GM23338 (cell line): ENCODE measurements at regions not wholly inside any gene's neighbourhood (a gene's known extent, or its start where the extent isn't known, plus 50 kb on each side); places are given as distances from the start of the nearest gene placed in this dataset.

Source experiments
- EZH2 ChIP-seq: fragments of 200-600 bp; sonication (generic); IDR thresholded peaks from one replicate; pipeline ENCODE4 v1.8.0; 2017; ENCODE audit warnings: antibody characterized with exemption, mild to moderate bottlenecking, low read depth; ENCODE audit not compliant: unreplicated experiment
- EZH2phosphoT487 ChIP-seq: fragments of 200-600 bp; sonication (generic); IDR thresholded peaks from one replicate; pipeline ENCODE4 v1.8.1; 2018; ENCODE audit warnings: antibody characterized with exemption; ENCODE audit not compliant: unreplicated experiment
- JUNB ChIP-seq: IDR thresholded peaks from one replicate; pipeline ENCODE4 v1.6.1; 2016; ENCODE audit warnings: antibody characterized with exemption; ENCODE audit not compliant: unreplicated experiment
- POLR2AphosphoS5 ChIP-seq: IDR thresholded peaks from 2 replicates; pipeline ENCODE4 v1.6.1; 2016; ENCODE audit warnings: antibody characterized with exemption, low read depth
- TF ChIP-seq, protein P1 (sequence below), 2 experiments: fragments of 200-600 bp in 1 of 2; sonication (generic) in 1 of 2; conservative IDR thresholded peaks; 2 replicates each; pipeline versions ENCODE4 v1.5.1 to v1.6.1; 2016 to 2017; ENCODE audit warnings: antibody characterized with exemption in 2 of 2, low read depth in 2 of 2, mild to moderate bottlenecking in 2 of 2, moderate library complexity in 1 of 2
- TF ChIP-seq, protein P2 (sequence below): IDR thresholded peaks from one replicate; pipeline ENCODE4 v1.6.1; 2018; ENCODE audit warnings: antibody characterized with exemption; ENCODE audit not compliant: unreplicated experiment
- TF ChIP-seq, protein P3 (sequence below): IDR thresholded peaks from 2 replicates; pipeline ENCODE4 v1.6.1; 2016; ENCODE audit warnings: antibody characterized with exemption

DNA sequence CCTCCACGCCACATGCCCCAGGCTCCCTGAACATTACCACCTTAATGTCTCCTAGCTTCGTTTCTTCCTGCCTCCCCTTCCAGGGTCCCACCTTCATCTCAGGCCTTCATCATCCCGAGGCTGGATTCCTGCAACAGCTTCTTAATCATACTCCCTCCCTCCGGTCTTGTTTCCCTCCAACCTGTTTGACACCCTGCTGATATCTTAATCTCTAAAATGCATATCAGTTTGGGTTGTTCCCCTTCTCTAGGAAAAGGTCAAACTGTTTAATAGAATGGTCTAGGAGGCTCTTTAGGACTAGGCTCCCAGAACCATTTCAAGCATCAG is 125.5 kb upstream of the ARHGAP5 start:
- TF ChIP-seq JUNB (no peak), EZH2 (no peak), EZH2phosphoT487 (no peak), POLR2AphosphoS5 (no peak)
- TF ChIP-seq, protein P1, sequence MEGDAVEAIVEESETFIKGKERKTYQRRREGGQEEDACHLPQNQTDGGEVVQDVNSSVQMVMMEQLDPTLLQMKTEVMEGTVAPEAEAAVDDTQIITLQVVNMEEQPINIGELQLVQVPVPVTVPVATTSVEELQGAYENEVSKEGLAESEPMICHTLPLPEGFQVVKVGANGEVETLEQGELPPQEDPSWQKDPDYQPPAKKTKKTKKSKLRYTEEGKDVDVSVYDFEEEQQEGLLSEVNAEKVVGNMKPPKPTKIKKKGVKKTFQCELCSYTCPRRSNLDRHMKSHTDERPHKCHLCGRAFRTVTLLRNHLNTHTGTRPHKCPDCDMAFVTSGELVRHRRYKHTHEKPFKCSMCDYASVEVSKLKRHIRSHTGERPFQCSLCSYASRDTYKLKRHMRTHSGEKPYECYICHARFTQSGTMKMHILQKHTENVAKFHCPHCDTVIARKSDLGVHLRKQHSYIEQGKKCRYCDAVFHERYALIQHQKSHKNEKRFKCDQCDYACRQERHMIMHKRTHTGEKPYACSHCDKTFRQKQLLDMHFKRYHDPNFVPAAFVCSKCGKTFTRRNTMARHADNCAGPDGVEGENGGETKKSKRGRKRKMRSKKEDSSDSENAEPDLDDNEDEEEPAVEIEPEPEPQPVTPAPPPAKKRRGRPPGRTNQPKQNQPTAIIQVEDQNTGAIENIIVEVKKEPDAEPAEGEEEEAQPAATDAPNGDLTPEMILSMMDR (conservative IDR thresholded peaks at IDR 0.05; ENCODE audit: low read depth in 2 of 2), result no peak
- TF ChIP-seq, protein P2, sequence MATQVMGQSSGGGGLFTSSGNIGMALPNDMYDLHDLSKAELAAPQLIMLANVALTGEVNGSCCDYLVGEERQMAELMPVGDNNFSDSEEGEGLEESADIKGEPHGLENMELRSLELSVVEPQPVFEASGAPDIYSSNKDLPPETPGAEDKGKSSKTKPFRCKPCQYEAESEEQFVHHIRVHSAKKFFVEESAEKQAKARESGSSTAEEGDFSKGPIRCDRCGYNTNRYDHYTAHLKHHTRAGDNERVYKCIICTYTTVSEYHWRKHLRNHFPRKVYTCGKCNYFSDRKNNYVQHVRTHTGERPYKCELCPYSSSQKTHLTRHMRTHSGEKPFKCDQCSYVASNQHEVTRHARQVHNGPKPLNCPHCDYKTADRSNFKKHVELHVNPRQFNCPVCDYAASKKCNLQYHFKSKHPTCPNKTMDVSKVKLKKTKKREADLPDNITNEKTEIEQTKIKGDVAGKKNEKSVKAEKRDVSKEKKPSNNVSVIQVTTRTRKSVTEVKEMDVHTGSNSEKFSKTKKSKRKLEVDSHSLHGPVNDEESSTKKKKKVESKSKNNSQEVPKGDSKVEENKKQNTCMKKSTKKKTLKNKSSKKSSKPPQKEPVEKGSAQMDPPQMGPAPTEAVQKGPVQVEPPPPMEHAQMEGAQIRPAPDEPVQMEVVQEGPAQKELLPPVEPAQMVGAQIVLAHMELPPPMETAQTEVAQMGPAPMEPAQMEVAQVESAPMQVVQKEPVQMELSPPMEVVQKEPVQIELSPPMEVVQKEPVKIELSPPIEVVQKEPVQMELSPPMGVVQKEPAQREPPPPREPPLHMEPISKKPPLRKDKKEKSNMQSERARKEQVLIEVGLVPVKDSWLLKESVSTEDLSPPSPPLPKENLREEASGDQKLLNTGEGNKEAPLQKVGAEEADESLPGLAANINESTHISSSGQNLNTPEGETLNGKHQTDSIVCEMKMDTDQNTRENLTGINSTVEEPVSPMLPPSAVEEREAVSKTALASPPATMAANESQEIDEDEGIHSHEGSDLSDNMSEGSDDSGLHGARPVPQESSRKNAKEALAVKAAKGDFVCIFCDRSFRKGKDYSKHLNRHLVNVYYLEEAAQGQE, result no peak
- TF ChIP-seq, protein P3, sequence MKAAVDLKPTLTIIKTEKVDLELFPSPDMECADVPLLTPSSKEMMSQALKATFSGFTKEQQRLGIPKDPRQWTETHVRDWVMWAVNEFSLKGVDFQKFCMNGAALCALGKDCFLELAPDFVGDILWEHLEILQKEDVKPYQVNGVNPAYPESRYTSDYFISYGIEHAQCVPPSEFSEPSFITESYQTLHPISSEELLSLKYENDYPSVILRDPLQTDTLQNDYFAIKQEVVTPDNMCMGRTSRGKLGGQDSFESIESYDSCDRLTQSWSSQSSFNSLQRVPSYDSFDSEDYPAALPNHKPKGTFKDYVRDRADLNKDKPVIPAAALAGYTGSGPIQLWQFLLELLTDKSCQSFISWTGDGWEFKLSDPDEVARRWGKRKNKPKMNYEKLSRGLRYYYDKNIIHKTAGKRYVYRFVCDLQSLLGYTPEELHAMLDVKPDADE, result no peak
